CD4-positive, alpha-beta T cell treated with Interleukin-4 for 1 hour (primary cell): ENCODE measurements at regions not wholly inside any gene's neighbourhood (a gene's known extent, or its start where the extent isn't known, plus 50 kb on each side); places are given as distances from the start of the nearest gene placed in this dataset.
"Not testable (repeated sequence)": the region's sequence is repeated elsewhere in the genome, so short reads cannot be mapped to it uniquely, and the experiment has no call there.

Experiments
- DNase-seq, 2 donors: peaks; one replicate each; pipeline ENCODE4 v3.0.0-alpha.2; 2020 to 2022

GRCh38 chr4:188383180-188383579, 243.9 kb downstream of the TRIML1 start:
- DNase-seq = no peak

GRCh38 chr4:188387179-188387791, 248.0 kb downstream of the TRIML1 start:
- no peak for DNase-seq

GRCh38 chr4:188391349-188391748, 252.1 kb downstream of the TRIML1 start:
- DNase-seq = not testable (repeated sequence)

GRCh38 chr4:188396037-188396436, 256.8 kb downstream of the TRIML1 start:
- no peak for DNase-seq

GRCh38 chr4:188399834-188400233, 260.6 kb downstream of the TRIML1 start:
- no peak for DNase-seq

GRCh38 chr4:188400451-188400850, 261.2 kb downstream of the TRIML1 start:
- DNase-seq = no peak

GRCh38 chr4:188403272-188403671, 264.0 kb downstream of the TRIML1 start:
- no peak for DNase-seq

GRCh38 chr4:188405071-188405835, 266.0 kb downstream of the TRIML1 start:
- DNase-seq = not testable (repeated sequence)

- no peak for DNase-seq
These were observed 269.2 kb downstream of the TRIML1 start for GRCh38 chr4:188408244-188409030.

- DNase-seq = no peak
These were observed 270.6 kb downstream of the TRIML1 start for GRCh38 chr4:188409851-188410250.

- no peak for DNase-seq
These were observed 272.6 kb downstream of the TRIML1 start for GRCh38 chr4:188411805-188412204.

GRCh38 chr4:188412499-188412898, 273.3 kb downstream of the TRIML1 start:
- no peak for DNase-seq

GRCh38 chr4:188414441-188414840, 275.2 kb downstream of the TRIML1 start:
- no peak for DNase-seq

GRCh38 chr4:188417181-188417580, 277.9 kb downstream of the TRIML1 start:
- DNase-seq = no peak

- no peak for DNase-seq
These were observed 283.8 kb downstream of the TRIML1 start for GRCh38 chr4:188423039-188423438.

GRCh38 chr4:188428935-188429334, 289.7 kb downstream of the TRIML1 start:
- no peak for DNase-seq

GRCh38 chr4:188429965-188430364, 290.7 kb downstream of the TRIML1 start:
- no peak for DNase-seq

GRCh38 chr4:188430384-188430783, 291.1 kb downstream of the TRIML1 start:
- DNase-seq = no peak

GRCh38 chr4:188432328-188432727, 293.1 kb downstream of the TRIML1 start:
- no peak for DNase-seq

- no peak for DNase-seq
These were observed 294.6 kb downstream of the TRIML1 start for GRCh38 chr4:188433741-188434315.

GRCh38 chr4:188434643-188435042, 295.4 kb downstream of the TRIML1 start:
- DNase-seq = no peak

- no peak for DNase-seq
These were observed 296.1 kb downstream of the TRIML1 start for GRCh38 chr4:188435381-188435780.

GRCh38 chr4:188437535-188437934, 298.3 kb downstream of the TRIML1 start:
- DNase-seq = no peak
